HG02938 (cell line): ENCODE measurements at regions not wholly inside any gene's neighbourhood (a gene's known extent, or its start where the extent isn't known, plus 50 kb on each side); places are given as distances from the start of the nearest gene placed in this dataset.
"Not testable (repeated sequence)": the region's sequence is repeated elsewhere in the genome, so short reads cannot be mapped to it uniquely, and the experiment has no call there.

ENCODE experiments used
- ATAC-seq: cut with Tn5 transposase; IDR thresholded peaks from one replicate; pipeline ENCODE4 v1.9.1; 2021; ENCODE audit warnings: mild to moderate bottlenecking, moderate library complexity; ENCODE audit not compliant: unreplicated experiment

- ATAC-seq: no peak
Measured at GRCh38 chr14:39734306-39734705, 302.1 kb upstream of the FBXO33 start.

GRCh38 chr14:39733741-39734140 is 301.5 kb upstream of the FBXO33 start:
- ATAC-seq: no peak

GRCh38 chr14:39731912-39732311 is 299.7 kb upstream of the FBXO33 start:
- ATAC-seq: no peak

GRCh38 chr14:39726563-39726962 is 294.3 kb upstream of the FBXO33 start:
- ATAC-seq: no peak

- ATAC-seq: peak; percentile 72
Measured at GRCh38 chr14:39722547-39723273, 290.5 kb upstream of the FBXO33 start.

GRCh38 chr14:39716987-39717570 is 284.8 kb upstream of the FBXO33 start:
- no peak for ATAC-seq

- ATAC-seq: no peak
Measured at GRCh38 chr14:39712293-39712999, 280.2 kb upstream of the FBXO33 start.

GRCh38 chr14:39704594-39704993 is 272.4 kb upstream of the FBXO33 start:
- ATAC-seq: no peak

GRCh38 chr14:39694341-39694740 is 262.1 kb upstream of the FBXO33 start:
- ATAC-seq: no peak

GRCh38 chr14:39683691-39684260 is 251.5 kb upstream of the FBXO33 start:
- ATAC-seq: no peak

- ATAC-seq: no peak
Measured at GRCh38 chr14:39682582-39682981, 250.3 kb upstream of the FBXO33 start.

- no peak for ATAC-seq
Measured at GRCh38 chr14:39681782-39682399, 249.7 kb upstream of the FBXO33 start.

GRCh38 chr14:39680777-39681176 is 248.5 kb upstream of the FBXO33 start:
- peak; percentile 96 for ATAC-seq

- ATAC-seq: no peak
Measured at GRCh38 chr14:39673734-39674133, 241.5 kb upstream of the FBXO33 start.

GRCh38 chr14:39673270-39673711 is 241.1 kb upstream of the FBXO33 start:
- no peak for ATAC-seq

- no peak for ATAC-seq
Measured at GRCh38 chr14:39668449-39668848, 236.2 kb upstream of the FBXO33 start.

GRCh38 chr14:39666386-39666785 is 234.2 kb upstream of the FBXO33 start:
- no peak for ATAC-seq

- ATAC-seq: peak; percentile 56
Measured at GRCh38 chr14:39665075-39665475, 232.8 kb upstream of the FBXO33 start.

- ATAC-seq: no peak
Measured at GRCh38 chr14:39664646-39665045, 232.4 kb upstream of the FBXO33 start.

GRCh38 chr14:39641224-39641623 is 209.0 kb upstream of the FBXO33 start:
- ATAC-seq: peak; percentile 54

- not testable (repeated sequence) for ATAC-seq
Measured at GRCh38 chr14:39639009-39639408, 206.8 kb upstream of the FBXO33 start.
